ENCODE measurements at regions not wholly inside any gene's neighbourhood (a gene's known extent, or its start where the extent isn't known, plus 50 kb on each side); places are given as distances from the start of the nearest gene placed in this dataset.

- no peak for TF ChIP-seq POLR2AphosphoS5 (IDR thresholded peaks at IDR 0.05; ENCODE audit: low read depth, low read length)
- no peak for TF ChIP-seq SIN3A (IDR thresholded peaks at IDR 0.05; ENCODE audit: borderline replicate concordance, insufficient read depth, low read length)
- TF ChIP-seq REST (IDR thresholded peaks at IDR 0.05; ENCODE audit: insufficient read depth in 1 of 2, low read depth in 2 of 2, low read length in 2 of 2) = no peak
Observed at GRCh38 chr15:93520206-93520605, 431.2 kb upstream of the RGMA start.

All from PFSK-1 (cell line).